ENCODE measurements at regions not wholly inside any gene's neighbourhood (a gene's known extent, or its start where the extent isn't known, plus 50 kb on each side); places are given as distances from the start of the nearest gene placed in this dataset.

- no peaks in the 10 kb centered on the region for H3K36me3 ChIP-seq (ENCODE audit: control insufficient read depth in 2 of 2, insufficient read depth in 1 of 2, low read length in 2 of 2)
- TF ChIP-seq BCL6B (tag by site-specific recombination; IDR thresholded peaks at IDR 0.05), result no peak
- TF ChIP-seq ELK4 (IDR thresholded peaks at IDR 0.05; ENCODE audit: borderline replicate concordance, low read depth, low read length), result no peak
- no peak for TF ChIP-seq ZFP41 (tag by site-specific recombination; IDR thresholded peaks at IDR 0.05; ENCODE audit: borderline replicate concordance)
- TF ChIP-seq MYNN (tag by site-specific recombination; IDR thresholded peaks at IDR 0.05; ENCODE audit: borderline replicate concordance), result no peak
- no peak for TF ChIP-seq TSHZ1 (tag by site-specific recombination; IDR thresholded peaks at IDR 0.05; ENCODE audit: borderline replicate concordance)
- no peak for TF ChIP-seq ZNF610 (tag by site-specific recombination; IDR thresholded peaks at IDR 0.05; ENCODE audit: borderline replicate concordance)
- no peak for TF ChIP-seq ZNF530 (tag by site-specific recombination; IDR thresholded peaks at IDR 0.05; ENCODE audit: low read depth)
- no peak for TF ChIP-seq ZSCAN16 (tag by site-specific recombination; IDR thresholded peaks at IDR 0.05)
- no peak for TF ChIP-seq ZNF174 (tag by site-specific recombination; IDR thresholded peaks at IDR 0.05)
- TF ChIP-seq ZNF140 (tag by site-specific recombination; IDR thresholded peaks at IDR 0.05), result no peak
- no peak for TF ChIP-seq ZNF398 (tag by site-specific recombination; IDR thresholded peaks at IDR 0.05)
- no peak for TF ChIP-seq ZNF24 (tag by site-specific recombination; IDR thresholded peaks at IDR 0.05)
- no peak for TF ChIP-seq ZNF184 (tag by site-specific recombination; IDR thresholded peaks at IDR 0.05)
- TF ChIP-seq ZNF302 (tag by site-specific recombination; IDR thresholded peaks at IDR 0.05; ENCODE audit: low read depth), result no peak
- TF ChIP-seq ZNF660 (tag by site-specific recombination; IDR thresholded peaks at IDR 0.05), result no peak
- TF ChIP-seq KLF7 (tag by site-specific recombination; IDR thresholded peaks at IDR 0.05; ENCODE audit: borderline replicate concordance), result no peak
- no peak overlapping the region for H3K4me3 ChIP-seq (ENCODE audit: low read depth, low read length)
- ChIA-PET CTCF (interaction anchor here (1.2 kb wide), 1 partner anchor 640 kb away, joined by 5 read pairs; no protein-coding TSS in a partner anchor), POLR2A (no interaction called here)
- H3K4me1 ChIP-seq (ENCODE audit: control insufficient read depth, insufficient read depth, low read length), result no peaks in the 10 kb centered on the region
- no peaks in the 10 kb centered on the region for H3K9me3 ChIP-seq (ENCODE audit: control insufficient read depth, insufficient read depth, low read depth, low read length)
- no peak overlapping the region for H3K27ac ChIP-seq (ENCODE audit: extremely low read depth, low read depth, low read length)
Measured at GRCh38 chr1:37156646-37157045, 122.3 kb upstream of the GRIK3 start.

- H3K4me3 ChIP-seq (ENCODE audit: low read depth, low read length), result no peak overlapping the region
- no peaks in the 10 kb centered on the region for H3K9me3 ChIP-seq (ENCODE audit: control insufficient read depth, insufficient read depth, low read depth, low read length)
- ChIA-PET CTCF (interaction anchor here (1.2 kb wide), 1 partner anchor 641 kb away, joined by 5 read pairs; no protein-coding TSS in a partner anchor), POLR2A (no interaction called here)
- no peak overlapping the region for H3K27ac ChIP-seq (ENCODE audit: extremely low read depth, low read depth, low read length)
- TF ChIP-seq ZNF354C (tag by site-specific recombination; IDR thresholded peaks at IDR 0.05; ENCODE audit: borderline replicate concordance, low read depth) (no peak), YY1 (tag by site-specific recombination; IDR thresholded peaks at IDR 0.05) (no peak), ZFHX2 (tag by site-specific recombination; conservative IDR thresholded peaks at IDR 0.05) (no peak), SP7 (tag by site-specific recombination; IDR thresholded peaks at IDR 0.05) (no peak), ZNF626 (tag by site-specific recombination; IDR thresholded peaks at IDR 0.05) (no peak)
- H3K4me1 ChIP-seq (ENCODE audit: control insufficient read depth, insufficient read depth, low read length), result no peaks in the 10 kb centered on the region
- H3K36me3 ChIP-seq (ENCODE audit: control insufficient read depth in 2 of 2, insufficient read depth in 1 of 2, low read length in 2 of 2), result no peaks in the 10 kb centered on the region
Measured at GRCh38 chr1:37157634-37158033, 123.3 kb upstream of the GRIK3 start.

Measured in HEK293 (cell line).